Mesenteric fat pad (tissue), 1 donor: ENCODE measurements at regions not wholly inside any gene's neighbourhood (a gene's known extent, or its start where the extent isn't known, plus 50 kb on each side); places are given as distances from the start of the nearest gene placed in this dataset.

ENCODE experiments used
- DNase-seq: peaks from one replicate; pipeline ENCODE4 v3.0.0-alpha.2; 2020; ENCODE audit warnings: low spot score
- donor health status: DM: yes; HTN: yes; CAD: no.

GRCh38 chr12:69061574-69061973 is 128.6 kb upstream of the CPM start:
- DNase-seq: no peak

GRCh38 chr12:69062621-69063237 is 129.8 kb upstream of the CPM start:
- DNase-seq: no peak

GRCh38 chr12:69064734-69065443 is 131.9 kb upstream of the CPM start:
- DNase-seq: no peak

GRCh38 chr12:69065775-69066174 is 132.8 kb upstream of the CPM start:
- DNase-seq: no peak

GRCh38 chr12:69066492-69067373 is 133.8 kb upstream of the CPM start:
- no peak for DNase-seq

- no peak for DNase-seq
Observed at GRCh38 chr12:69067713-69068112, 134.7 kb upstream of the CPM start.

GRCh38 chr12:69068448-69068847 is 135.5 kb upstream of the CPM start:
- no peak for DNase-seq

- DNase-seq: no peak
Observed at GRCh38 chr12:69069479-69069878, 136.5 kb upstream of the CPM start.

- no peak for DNase-seq
Observed at GRCh38 chr12:69070319-69071090, 137.5 kb upstream of the CPM start.

GRCh38 chr12:69071091-69071370 is 138.1 kb upstream of the CPM start:
- no peak for DNase-seq

- DNase-seq: no peak
Observed at GRCh38 chr12:69073035-69073434, 140.1 kb upstream of the CPM start.

- DNase-seq: no peak
Observed at GRCh38 chr12:69074556-69075349, 141.8 kb upstream of the CPM start.

GRCh38 chr12:69083689-69084088 is 150.7 kb upstream of the CPM start:
- no peak for DNase-seq

- no peak for DNase-seq
Observed at GRCh38 chr12:69084816-69085378, 151.9 kb upstream of the CPM start.

- no peak for DNase-seq
Observed at GRCh38 chr12:69085852-69086251, 152.9 kb upstream of the CPM start.

GRCh38 chr12:69087986-69088385 is 151.4 kb upstream of the CPSF6 start:
- no peak for DNase-seq

GRCh38 chr12:69090722-69091121 is 148.6 kb upstream of the CPSF6 start:
- DNase-seq: no peak

- no peak for DNase-seq
Observed at GRCh38 chr12:69091442-69092017, 147.8 kb upstream of the CPSF6 start.

- DNase-seq: no peak
Observed at GRCh38 chr12:69092137-69092536, 147.2 kb upstream of the CPSF6 start.

- no peak for DNase-seq
Observed at GRCh38 chr12:69094606-69095216, 144.7 kb upstream of the CPSF6 start.
